ENCODE measurements at regions not wholly inside any gene's neighbourhood (a gene's known extent, or its start where the extent isn't known, plus 50 kb on each side); places are given as distances from the start of the nearest gene placed in this dataset.

- H3K9me3 Mint-ChIP-seq (ENCODE audit: unreplicated experiment), result peaks cover 18% of the 10 kb centered on the region
- Histone ChIP-seq H3K9me3 (peaks cover 5% of the 10 kb centered on the region; the same call in 1 of the 2 replicates), H3K36me3 (ENCODE audit: control insufficient read depth, insufficient read depth, low read length) (no peaks in the 10 kb centered on the region), H3K4me1 (peaks cover 25% of the 10 kb centered on the region), H3K27me3 (replicated peaks; ENCODE audit: control insufficient read depth, insufficient read depth, low read length) (no peaks in the 10 kb centered on the region), H3K4me3 (ENCODE audit: low read depth, low read length) (no peak overlapping the region)
- no TSS peak for BruUV-seq (replicated peaks)
- DNase-seq, result peak; percentile 69 to 72
- no peak for TF ChIP-seq CTCF (IDR thresholded peaks at IDR 0.05; ENCODE audit: insufficient read depth in 1 of 2, low read depth in 1 of 2, low read length in 1 of 2, severe bottlenecking in 1 of 2, unreplicated experiment in 1 of 2)
- H3K27ac Mint-ChIP-seq (ENCODE audit: unreplicated experiment), result peak overlapping the region; percentile 89
- no peaks in the 10 kb centered on the region for H3K27me3 Mint-ChIP-seq (ENCODE audit: insufficient read depth, unreplicated experiment)
- intact Hi-C loops (cut with micrococcal nuclease; ENCODE audit: unreplicated experiment), result loop anchor here (5.0 kb wide), 1 partner anchor 52 kb away; no protein-coding TSS in a partner anchor
- H3K4me1 Mint-ChIP-seq (ENCODE audit: low read depth, unreplicated experiment), result peaks cover 35% of the 10 kb centered on the region
- H3K36me3 Mint-ChIP-seq (ENCODE audit: insufficient read depth, unreplicated experiment), result peaks cover 7% of the 10 kb centered on the region
- H3K4me3 Mint-ChIP-seq (ENCODE audit: unreplicated experiment), result peak overlapping the region; percentile 18
- CTCF ChIA-PET, result interaction anchor here (1.0 kb wide), 1 partner anchor 467 kb away, joined by 3 read pairs; no protein-coding TSS in a partner anchor
- POLR2A ChIA-PET, result interaction anchor here (0.7 kb wide), 1 partner anchor 492 kb away, joined by 7 read pairs; no protein-coding TSS in a partner anchor
These were observed 314.5 kb downstream of the KLF12 start for GRCh38 chr13:73819711-73820110.

GRCh38 chr13:73816702-73817101 is 317.5 kb downstream of the KLF12 start:
- Mint-ChIP-seq H3K4me1 (ENCODE audit: low read depth, unreplicated experiment) (peaks cover 35% of the 10 kb centered on the region), H3K4me3 (ENCODE audit: unreplicated experiment) (no peak overlapping the region), H3K9me3 (ENCODE audit: unreplicated experiment) (peaks cover 13% of the 10 kb centered on the region), H3K27ac (ENCODE audit: unreplicated experiment) (no peak overlapping the region), H3K27me3 (ENCODE audit: insufficient read depth, unreplicated experiment) (no peaks in the 10 kb centered on the region), H3K36me3 (ENCODE audit: insufficient read depth, unreplicated experiment) (peaks cover 7% of the 10 kb centered on the region)
- Histone ChIP-seq H3K27me3 (replicated peaks; ENCODE audit: control insufficient read depth, insufficient read depth, low read length) (no peaks in the 10 kb centered on the region), H3K4me3 (ENCODE audit: low read depth, low read length) (no peak overlapping the region), H3K36me3 (ENCODE audit: control insufficient read depth, insufficient read depth, low read length) (no peaks in the 10 kb centered on the region), H3K9me3 (peaks cover 5% of the 10 kb centered on the region; the same call in 1 of the 2 replicates), H3K4me1 (peaks cover 25% of the 10 kb centered on the region)
- ChIA-PET POLR2A (no interaction called here), CTCF (no interaction called here)
- no peak for TF ChIP-seq CTCF (IDR thresholded peaks at IDR 0.05; ENCODE audit: insufficient read depth in 1 of 2, low read depth in 1 of 2, low read length in 1 of 2, severe bottlenecking in 1 of 2, unreplicated experiment in 1 of 2)
- intact Hi-C loops (cut with micrococcal nuclease; ENCODE audit: unreplicated experiment), result loop anchor here (5.0 kb wide), 1 partner anchor 49 kb away; no protein-coding TSS in a partner anchor
- DNase-seq, result no peak
- no TSS peak for BruUV-seq (replicated peaks)

GRCh38 chr13:73815796-73816195 is 318.4 kb downstream of the KLF12 start:
- no peak overlapping the region for H3K4me3 ChIP-seq (ENCODE audit: low read depth, low read length)
- POLR2A ChIA-PET, result no interaction called here
- intact Hi-C loops (cut with micrococcal nuclease; ENCODE audit: unreplicated experiment), result loop anchor here (5.0 kb wide), 1 partner anchor 48 kb away; no protein-coding TSS in a partner anchor
- Mint-ChIP-seq H3K4me3 (ENCODE audit: unreplicated experiment) (no peak overlapping the region), H3K9me3 (ENCODE audit: unreplicated experiment) (peaks cover 4% of the 10 kb centered on the region), H3K27me3 (ENCODE audit: insufficient read depth, unreplicated experiment) (no peaks in the 10 kb centered on the region), H3K36me3 (ENCODE audit: insufficient read depth, unreplicated experiment) (peaks cover 7% of the 10 kb centered on the region), H3K4me1 (ENCODE audit: low read depth, unreplicated experiment) (peaks cover 26% of the 10 kb centered on the region), H3K27ac (ENCODE audit: unreplicated experiment) (no peak overlapping the region)
- H3K36me3 ChIP-seq (ENCODE audit: control insufficient read depth, insufficient read depth, low read length), result no peaks in the 10 kb centered on the region
- H3K27me3 ChIP-seq (replicated peaks; ENCODE audit: control insufficient read depth, insufficient read depth, low read length), result no peaks in the 10 kb centered on the region
- no peak for DNase-seq
- H3K9me3 ChIP-seq, result peaks cover 5% of the 10 kb centered on the region; the same call in 1 of the 2 replicates
- H3K4me1 ChIP-seq, result peaks cover 22% of the 10 kb centered on the region
- CTCF ChIA-PET, result interaction anchor here (0.7 kb wide), 1 partner anchor 769 kb away, joined by 3 read pairs; no protein-coding TSS in a partner anchor
- no peak for TF ChIP-seq CTCF (IDR thresholded peaks at IDR 0.05; ENCODE audit: insufficient read depth in 1 of 2, low read depth in 1 of 2, low read length in 1 of 2, severe bottlenecking in 1 of 2, unreplicated experiment in 1 of 2)
- no TSS peak for BruUV-seq (replicated peaks)

All from Caco-2 (cell line).